ENCODE measurements at regions not wholly inside any gene's neighbourhood (a gene's known extent, or its start where the extent isn't known, plus 50 kb on each side); places are given as distances from the start of the nearest gene placed in this dataset.

DNA sequence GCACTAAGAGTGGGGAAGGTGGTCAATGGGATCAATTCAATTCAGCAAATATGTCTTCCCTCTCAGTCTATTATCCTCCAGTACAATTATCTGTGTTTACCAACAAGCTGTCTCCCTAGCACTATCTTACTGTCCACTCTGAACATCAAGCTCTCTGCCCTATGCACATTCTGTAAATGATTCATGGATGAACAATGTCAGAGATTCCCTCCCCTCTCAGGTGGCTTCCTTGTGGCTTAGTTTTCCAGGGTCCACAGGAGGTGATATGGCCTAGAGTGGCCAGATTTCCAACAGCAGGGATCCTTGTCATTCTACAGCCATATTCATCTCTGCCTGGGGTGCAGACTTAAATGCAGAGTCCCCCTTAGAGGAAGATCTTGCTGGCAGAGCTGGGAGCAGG, 225.1 kb downstream of the UACA start:
- no peak overlapping the region for H4K8ac ChIP-seq (replicated peaks; ENCODE audit: insufficient read length, low read depth, low read length)
- TF ChIP-seq, protein P1, sequence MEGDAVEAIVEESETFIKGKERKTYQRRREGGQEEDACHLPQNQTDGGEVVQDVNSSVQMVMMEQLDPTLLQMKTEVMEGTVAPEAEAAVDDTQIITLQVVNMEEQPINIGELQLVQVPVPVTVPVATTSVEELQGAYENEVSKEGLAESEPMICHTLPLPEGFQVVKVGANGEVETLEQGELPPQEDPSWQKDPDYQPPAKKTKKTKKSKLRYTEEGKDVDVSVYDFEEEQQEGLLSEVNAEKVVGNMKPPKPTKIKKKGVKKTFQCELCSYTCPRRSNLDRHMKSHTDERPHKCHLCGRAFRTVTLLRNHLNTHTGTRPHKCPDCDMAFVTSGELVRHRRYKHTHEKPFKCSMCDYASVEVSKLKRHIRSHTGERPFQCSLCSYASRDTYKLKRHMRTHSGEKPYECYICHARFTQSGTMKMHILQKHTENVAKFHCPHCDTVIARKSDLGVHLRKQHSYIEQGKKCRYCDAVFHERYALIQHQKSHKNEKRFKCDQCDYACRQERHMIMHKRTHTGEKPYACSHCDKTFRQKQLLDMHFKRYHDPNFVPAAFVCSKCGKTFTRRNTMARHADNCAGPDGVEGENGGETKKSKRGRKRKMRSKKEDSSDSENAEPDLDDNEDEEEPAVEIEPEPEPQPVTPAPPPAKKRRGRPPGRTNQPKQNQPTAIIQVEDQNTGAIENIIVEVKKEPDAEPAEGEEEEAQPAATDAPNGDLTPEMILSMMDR (conservative IDR thresholded peaks at IDR 0.05): no peak
- no peak overlapping the region for H3K27ac Mint-ChIP-seq

More for the DNA sequence above, 225.1 kb downstream of the UACA start:
- no peak overlapping the region for H4K5ac ChIP-seq (ENCODE audit: insufficient read length, low read depth, low read length)
- H2AK5ac ChIP-seq (ENCODE audit: insufficient read length, low read length): no peak overlapping the region
- H3K14ac ChIP-seq (ENCODE audit: insufficient read depth, low read length): no peak overlapping the region
- H4K91ac ChIP-seq (ENCODE audit: insufficient read length, low read depth, low read length): no peak overlapping the region
- H3K27me3 ChIP-seq (ENCODE audit: insufficient read depth, low read length): no peaks in the 10 kb centered on the region
- no peak overlapping the region for H3K27ac ChIP-seq (ENCODE audit: insufficient read length, low read depth, low read length)
- no peak overlapping the region for H3T11ph ChIP-seq (ENCODE audit: low read length)
- H4K20me1 ChIP-seq (ENCODE audit: control insufficient read depth, insufficient read depth, insufficient read length): no peaks in the 10 kb centered on the region
- no peak overlapping the region for H2BK20ac ChIP-seq (ENCODE audit: low read depth, low read length, poor library complexity, severe bottlenecking)
- peaks cover 1% of the 10 kb centered on the region for H3K27me3 Mint-ChIP-seq (ENCODE audit: low read depth)
- no peak overlapping the region for H3K23ac ChIP-seq (ENCODE audit: insufficient read length, low read depth, low read length)
- no peak overlapping the region for H3K4me3 Mint-ChIP-seq
- H3K79me1 ChIP-seq (ENCODE audit: insufficient read depth, low read depth, low read length, poor library complexity, severe bottlenecking): no peaks in the 10 kb centered on the region
- H2AFZ ChIP-seq (ENCODE audit: low read length): no peak overlapping the region
- H3K36me3 Mint-ChIP-seq (ENCODE audit: insufficient read depth in 1 of 3, low read depth in 3 of 3): no peaks in the 10 kb centered on the region
- H3K23me2 ChIP-seq (ENCODE audit: insufficient read length, low read depth, low read length, poor library complexity, severe bottlenecking): no peaks in the 10 kb centered on the region
- H3K18ac ChIP-seq (ENCODE audit: insufficient read length, low read depth, low read length): no peak overlapping the region
- no peak overlapping the region for H3K56ac ChIP-seq (ENCODE audit: insufficient read length, low read depth, low read length)
- no peak overlapping the region for H2BK5ac ChIP-seq (ENCODE audit: insufficient read length, low read length)
- H2BK12ac ChIP-seq (ENCODE audit: insufficient read length, low read depth, low read length): no peak overlapping the region
- DNase-seq: no peak
- no peaks in the 10 kb centered on the region for H3K79me2 ChIP-seq (ENCODE audit: insufficient read depth, low read length)
- H2BK120ac ChIP-seq (ENCODE audit: low read depth, low read length, poor library complexity, severe bottlenecking): no peak overlapping the region
- peaks cover 34 to 46% of the 10 kb centered on the region in 2 experiments for H3K4me1 Mint-ChIP-seq
- no peaks in the 10 kb centered on the region for H3K9me3 ChIP-seq (ENCODE audit: control insufficient read depth, low read depth, low read length)
- no peak overlapping the region for H3K4ac ChIP-seq (ENCODE audit: low read depth, low read length)
- H3K4me1 ChIP-seq (ENCODE audit: insufficient read depth, low read length): no peaks in the 10 kb centered on the region; the same call in 1 of the 2 replicates
- no peak overlapping the region for H3K4me2 ChIP-seq (ENCODE audit: insufficient read depth, insufficient read length, low read length)
- H3K9me3 Mint-ChIP-seq: no peaks in the 10 kb centered on the region
- no peak overlapping the region for H3K9ac ChIP-seq (ENCODE audit: extremely low read depth, insufficient read length, low read length)
- H2BK15ac ChIP-seq (ENCODE audit: low read depth, low read length): no peak overlapping the region
